Choroid plexus epithelial cell (primary cell): ENCODE measurements at regions not wholly inside any gene's neighbourhood (a gene's known extent, or its start where the extent isn't known, plus 50 kb on each side); places are given as distances from the start of the nearest gene placed in this dataset.

Experiments used
- DNase-seq: peaks from one replicate; pipeline ENCODE4 v3.0.0-alpha.2; 2010; ENCODE audit warnings: low read depth
- H3K4me3 ChIP-seq: 2 replicates; pipeline ENCODE4 v1.5.1; 2011; ENCODE audit warnings: low read depth, mild to moderate bottlenecking, control low read depth, low read length, moderate library complexity
- CTCF ChIP-seq: conservative IDR thresholded peaks from 2 replicates; pipeline ENCODE4 v1.5.1; 2011; ENCODE audit warnings: low read depth, mild to moderate bottlenecking, control low read depth, inconsistent platforms, low read length, moderate library complexity

- no peak for TF ChIP-seq CTCF
- no peak overlapping the region for H3K4me3 ChIP-seq
Measured at GRCh38 chr11:38498721-38499120, 1900.7 kb upstream of the RAG2 start.

GRCh38 chr11:38491986-38492385 is 1894.0 kb upstream of the RAG2 start:
- no peak overlapping the region for H3K4me3 ChIP-seq
- TF ChIP-seq CTCF, result no peak
- DNase-seq, result no peak

More at GRCh38 chr11:38498721-38499120, 1900.7 kb upstream of the RAG2 start:
- no peak for DNase-seq

- no peak for DNase-seq
- no peak for TF ChIP-seq CTCF
Measured at GRCh38 chr11:38481391-38481790, 1883.4 kb upstream of the RAG2 start.

GRCh38 chr11:38476808-38477575 is 1879.0 kb upstream of the RAG2 start:
- peak; percentile 8 for DNase-seq
- no peak for TF ChIP-seq CTCF

More at GRCh38 chr11:38481391-38481790, 1883.4 kb upstream of the RAG2 start:
- no peak overlapping the region for H3K4me3 ChIP-seq

GRCh38 chr11:38461751-38462150 is 1863.7 kb upstream of the RAG2 start:
- no peak for TF ChIP-seq CTCF
- H3K4me3 ChIP-seq, result no peak overlapping the region
- no peak for DNase-seq

More at GRCh38 chr11:38476808-38477575, 1879.0 kb upstream of the RAG2 start:
- no peak overlapping the region for H3K4me3 ChIP-seq

- no peak for TF ChIP-seq CTCF
- no peak overlapping the region for H3K4me3 ChIP-seq
Measured at GRCh38 chr11:38460896-38461295, 1862.9 kb upstream of the RAG2 start.

GRCh38 chr11:38460429-38460828 is 1862.4 kb upstream of the RAG2 start:
- no peak for TF ChIP-seq CTCF
- DNase-seq, result peak; percentile 66
- H3K4me3 ChIP-seq, result no peak overlapping the region

More at GRCh38 chr11:38460896-38461295, 1862.9 kb upstream of the RAG2 start:
- peak; percentile 93 for DNase-seq
